Mucosa of rectum (tissue), 2 donors: ENCODE measurements at regions not wholly inside any gene's neighbourhood (a gene's known extent, or its start where the extent isn't known, plus 50 kb on each side); places are given as distances from the start of the nearest gene placed in this dataset.

ENCODE experiments used
- H3K27ac ChIP-seq, 2 donors: one replicate each; pipeline ENCODE4 v1.7.0; 2013; ENCODE audit warnings: inconsistent platforms in 2 of 2, low read depth in 2 of 2, low read length in 2 of 2
- H3K27me3 ChIP-seq, 2 donors: one replicate each; pipeline ENCODE4 v1.7.0; 2013; ENCODE audit warnings: low read length in 2 of 2; ENCODE audit not compliant: control insufficient read depth in 2 of 2, insufficient read depth in 2 of 2
- H3K36me3 ChIP-seq, 2 donors: one replicate each; pipeline ENCODE4 v1.7.0; 2013; ENCODE audit warnings: low read length in 2 of 2; ENCODE audit not compliant: control insufficient read depth in 2 of 2, insufficient read depth in 2 of 2
- H3K4me1 ChIP-seq, 2 donors: one replicate each; pipeline ENCODE4 v1.7.0; 2013; ENCODE audit warnings: low read length in 2 of 2, mild to moderate bottlenecking in 1 of 2; ENCODE audit not compliant: control insufficient read depth in 2 of 2, insufficient read depth in 2 of 2
- H3K4me3 ChIP-seq, 2 donors: one replicate each; pipeline ENCODE4 v1.7.0; 2013; ENCODE audit warnings: low read length in 2 of 2
- H3K9ac ChIP-seq, 2 donors: one replicate each; pipeline ENCODE4 v1.7.0; 2013; ENCODE audit warnings: low read length in 2 of 2, low read depth in 1 of 2, mild to moderate bottlenecking in 1 of 2
- H3K9me3 ChIP-seq, 2 donors: one replicate each; pipeline ENCODE4 v1.7.0; 2013; ENCODE audit warnings: low read length in 2 of 2; ENCODE audit not compliant: control insufficient read depth in 2 of 2
- donor health status: healthy.
- donor health status: Normal muscosa, but diverticular disease.

- H3K4me3 ChIP-seq: no peak overlapping the region
- no peaks in the 10 kb centered on the region for H3K4me1 ChIP-seq
- H3K36me3 ChIP-seq: no peaks in the 10 kb centered on the region
- no peak overlapping the region for H3K27ac ChIP-seq
- H3K9ac ChIP-seq: no peak overlapping the region
- no peaks in the 10 kb centered on the region for H3K9me3 ChIP-seq
- H3K27me3 ChIP-seq: no peaks in the 10 kb centered on the region
Measured at GRCh38 chr6:4451081-4451480, 315.7 kb upstream of the ECI2 start.

- Histone ChIP-seq H3K4me3 (no peak overlapping the region), H3K36me3 (no peaks in the 10 kb centered on the region), H3K27me3 (no peaks in the 10 kb centered on the region), H3K9ac (no peak overlapping the region), H3K9me3 (no peaks in the 10 kb centered on the region), H3K27ac (no peak overlapping the region), H3K4me1 (no peaks in the 10 kb centered on the region)
Measured at GRCh38 chr6:4450237-4450636, 314.9 kb upstream of the ECI2 start.

GRCh38 chr6:4449409-4449808 lies 314.0 kb upstream of the ECI2 start:
- Histone ChIP-seq H3K27me3 (no peaks in the 10 kb centered on the region), H3K9ac (no peak overlapping the region), H3K4me1 (no peaks in the 10 kb centered on the region), H3K27ac (no peak overlapping the region), H3K36me3 (no peaks in the 10 kb centered on the region), H3K9me3 (no peaks in the 10 kb centered on the region), H3K4me3 (no peak overlapping the region)

- H3K27me3 ChIP-seq: no peaks in the 10 kb centered on the region
- no peaks in the 10 kb centered on the region for H3K36me3 ChIP-seq
- no peak overlapping the region for H3K4me3 ChIP-seq
- no peak overlapping the region for H3K9ac ChIP-seq
- H3K9me3 ChIP-seq: no peaks in the 10 kb centered on the region
- H3K4me1 ChIP-seq: no peaks in the 10 kb centered on the region
- H3K27ac ChIP-seq: no peak overlapping the region
Measured at GRCh38 chr6:4448841-4449240, 313.5 kb upstream of the ECI2 start.

- no peak overlapping the region for H3K27ac ChIP-seq
- no peaks in the 10 kb centered on the region for H3K27me3 ChIP-seq
- no peak overlapping the region for H3K4me3 ChIP-seq
- H3K36me3 ChIP-seq: no peaks in the 10 kb centered on the region
- no peaks in the 10 kb centered on the region for H3K9me3 ChIP-seq
- H3K4me1 ChIP-seq: no peaks in the 10 kb centered on the region
- H3K9ac ChIP-seq: no peak overlapping the region
Measured at GRCh38 chr6:4447639-4448330, 312.4 kb upstream of the ECI2 start.

GRCh38 chr6:4446982-4447381 lies 311.6 kb upstream of the ECI2 start:
- H3K27ac ChIP-seq: no peak overlapping the region
- H3K9me3 ChIP-seq: no peaks in the 10 kb centered on the region
- H3K4me1 ChIP-seq: no peaks in the 10 kb centered on the region
- no peak overlapping the region for H3K4me3 ChIP-seq
- H3K27me3 ChIP-seq: no peaks in the 10 kb centered on the region
- H3K9ac ChIP-seq: no peak overlapping the region
- H3K36me3 ChIP-seq: no peaks in the 10 kb centered on the region

GRCh38 chr6:4441981-4442434 lies 306.6 kb upstream of the ECI2 start:
- Histone ChIP-seq H3K9ac (no peak overlapping the region), H3K4me3 (no peak overlapping the region), H3K9me3 (no peaks in the 10 kb centered on the region), H3K36me3 (no peaks in the 10 kb centered on the region), H3K27me3 (no peaks in the 10 kb centered on the region), H3K27ac (no peak overlapping the region), H3K4me1 (no peaks in the 10 kb centered on the region)

GRCh38 chr6:4439159-4439558 lies 303.8 kb upstream of the ECI2 start:
- peaks cover 0 to 1% of the 10 kb centered on the region in 2 donors for H3K27me3 ChIP-seq
- no peak overlapping the region for H3K9ac ChIP-seq
- H3K4me1 ChIP-seq: no peaks in the 10 kb centered on the region
- H3K36me3 ChIP-seq: no peaks in the 10 kb centered on the region
- no peak overlapping the region for H3K27ac ChIP-seq
- H3K9me3 ChIP-seq: no peaks in the 10 kb centered on the region
- no peak overlapping the region for H3K4me3 ChIP-seq

- Histone ChIP-seq H3K9ac (no peak overlapping the region), H3K36me3 (no peaks in the 10 kb centered on the region), H3K9me3 (no peaks in the 10 kb centered on the region), H3K27ac (no peak overlapping the region), H3K4me1 (no peaks in the 10 kb centered on the region), H3K4me3 (no peak overlapping the region), H3K27me3 (peaks cover 0 to 1% of the 10 kb centered on the region in 2 donors)
Measured at GRCh38 chr6:4437342-4437741, 302.0 kb upstream of the ECI2 start.

- Histone ChIP-seq H3K4me1 (no peaks in the 10 kb centered on the region), H3K27me3 (peaks cover 0 to 1% of the 10 kb centered on the region in 2 donors), H3K36me3 (no peaks in the 10 kb centered on the region), H3K4me3 (no peak overlapping the region), H3K9me3 (no peaks in the 10 kb centered on the region), H3K27ac (no peak overlapping the region), H3K9ac (no peak overlapping the region)
Measured at GRCh38 chr6:4435981-4436445, 300.6 kb upstream of the ECI2 start.
